ENCODE measurements at regions not wholly inside any gene's neighbourhood (a gene's known extent, or its start where the extent isn't known, plus 50 kb on each side); places are given as distances from the start of the nearest gene placed in this dataset.
"Not testable (repeated sequence)": the region's sequence is repeated elsewhere in the genome, so short reads cannot be mapped to it uniquely, and the experiment has no call there.

DNA sequence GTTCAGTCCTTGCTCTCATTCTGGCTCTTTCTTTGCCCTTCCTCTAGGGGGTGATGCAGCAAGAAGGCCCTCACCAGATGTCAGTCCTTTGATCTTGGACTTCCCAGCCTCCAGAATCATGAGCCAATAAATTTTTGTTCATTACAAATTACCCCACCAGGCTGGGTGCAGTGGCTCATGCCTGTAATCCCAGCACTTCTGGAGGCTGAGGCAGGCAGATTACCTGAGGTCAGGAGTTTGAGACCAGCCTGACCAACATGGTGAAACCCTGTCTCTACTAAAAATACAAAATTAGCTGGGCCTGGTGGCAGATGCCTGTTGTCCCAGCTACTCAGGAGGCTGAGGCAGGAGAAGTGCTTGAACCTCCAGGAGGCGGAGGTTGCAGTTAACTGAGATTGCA is 106.3 kb upstream of the TRPM1 start:
- TF ChIP-seq, protein P1, sequence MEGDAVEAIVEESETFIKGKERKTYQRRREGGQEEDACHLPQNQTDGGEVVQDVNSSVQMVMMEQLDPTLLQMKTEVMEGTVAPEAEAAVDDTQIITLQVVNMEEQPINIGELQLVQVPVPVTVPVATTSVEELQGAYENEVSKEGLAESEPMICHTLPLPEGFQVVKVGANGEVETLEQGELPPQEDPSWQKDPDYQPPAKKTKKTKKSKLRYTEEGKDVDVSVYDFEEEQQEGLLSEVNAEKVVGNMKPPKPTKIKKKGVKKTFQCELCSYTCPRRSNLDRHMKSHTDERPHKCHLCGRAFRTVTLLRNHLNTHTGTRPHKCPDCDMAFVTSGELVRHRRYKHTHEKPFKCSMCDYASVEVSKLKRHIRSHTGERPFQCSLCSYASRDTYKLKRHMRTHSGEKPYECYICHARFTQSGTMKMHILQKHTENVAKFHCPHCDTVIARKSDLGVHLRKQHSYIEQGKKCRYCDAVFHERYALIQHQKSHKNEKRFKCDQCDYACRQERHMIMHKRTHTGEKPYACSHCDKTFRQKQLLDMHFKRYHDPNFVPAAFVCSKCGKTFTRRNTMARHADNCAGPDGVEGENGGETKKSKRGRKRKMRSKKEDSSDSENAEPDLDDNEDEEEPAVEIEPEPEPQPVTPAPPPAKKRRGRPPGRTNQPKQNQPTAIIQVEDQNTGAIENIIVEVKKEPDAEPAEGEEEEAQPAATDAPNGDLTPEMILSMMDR (IDR thresholded peaks at IDR 0.05): not testable (repeated sequence)
- not testable (repeated sequence) for TF ChIP-seq POLR2AphosphoS5 (IDR thresholded peaks at IDR 0.05)

All from transverse colon (tissue), 4 donors.